Stimulated activated CD4-positive, alpha-beta T cell treated with anti-CD3 and anti-CD28 coated beads, Interleukin-15, amount 100 ng/mL, for 24 hours (primary cell): ENCODE measurements at regions not wholly inside any gene's neighbourhood (a gene's known extent, or its start where the extent isn't known, plus 50 kb on each side); places are given as distances from the start of the nearest gene placed in this dataset.
"Not testable (repeated sequence)": the region's sequence is repeated elsewhere in the genome, so short reads cannot be mapped to it uniquely, and the experiment has no call there.

Experiments
- DNase-seq: peaks from one replicate; pipeline ENCODE4 v3.0.0-alpha.2; 2020

DNA sequence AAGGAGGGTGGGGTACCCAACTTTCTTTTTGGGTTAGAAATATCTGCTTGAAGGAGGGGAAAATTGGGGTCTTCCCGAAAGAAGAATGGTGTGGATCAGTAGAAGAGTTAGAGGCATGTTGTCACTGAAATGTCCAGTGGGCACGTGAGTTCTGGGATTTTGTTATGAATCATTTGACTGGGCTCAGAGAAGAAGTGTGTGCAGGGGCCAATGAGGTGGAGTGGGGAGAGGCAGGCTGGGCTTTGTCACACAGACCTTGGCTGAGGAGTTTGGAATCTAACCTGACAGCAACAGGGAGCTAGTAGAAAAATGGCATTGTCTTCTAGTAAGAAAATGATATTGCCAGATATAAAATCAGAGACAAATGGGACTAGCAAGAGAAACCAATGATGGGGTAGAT, 436.8 kb downstream of the MFSD1 start:
- DNase-seq: no peak

DNA sequence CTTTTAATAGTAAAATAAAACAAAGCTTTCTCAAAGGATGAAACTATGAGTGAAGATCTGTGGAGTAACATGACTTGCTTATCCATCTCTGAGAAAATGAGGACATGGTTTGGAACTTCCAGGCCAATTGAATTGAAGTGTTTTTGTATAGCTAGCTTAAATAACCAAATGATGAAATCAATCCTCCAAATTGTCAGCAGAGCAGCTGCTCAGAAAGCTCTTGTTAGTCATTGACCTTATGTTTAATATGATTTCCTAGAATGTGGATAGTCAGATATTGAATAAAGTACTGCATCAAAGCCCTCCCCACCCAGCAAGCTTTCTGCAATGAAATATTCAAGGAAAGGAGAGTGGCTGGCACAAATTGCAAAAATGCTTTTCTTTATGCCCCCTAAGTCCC, 437.2 kb downstream of the MFSD1 start:
- DNase-seq: no peak

DNA sequence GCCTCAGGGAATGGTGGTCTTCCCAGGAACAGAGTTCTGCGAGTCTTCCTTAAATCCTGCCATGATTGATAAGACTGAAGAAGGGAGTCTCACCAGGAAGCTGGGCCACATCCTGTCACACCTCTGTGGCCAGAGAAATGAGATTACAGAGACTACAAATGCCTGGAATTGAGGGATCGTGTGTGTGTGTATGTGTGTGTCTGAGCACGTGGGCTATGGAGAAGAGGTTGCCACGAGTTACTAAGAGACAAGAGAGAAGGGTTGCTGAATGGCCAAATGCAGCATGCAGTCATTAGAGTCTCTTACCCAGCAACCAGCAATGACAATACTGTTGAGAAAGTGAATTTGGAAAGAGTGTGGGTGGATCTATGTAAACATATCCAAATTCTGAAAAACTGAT, 443.1 kb downstream of the MFSD1 start:
- no peak for DNase-seq

DNA sequence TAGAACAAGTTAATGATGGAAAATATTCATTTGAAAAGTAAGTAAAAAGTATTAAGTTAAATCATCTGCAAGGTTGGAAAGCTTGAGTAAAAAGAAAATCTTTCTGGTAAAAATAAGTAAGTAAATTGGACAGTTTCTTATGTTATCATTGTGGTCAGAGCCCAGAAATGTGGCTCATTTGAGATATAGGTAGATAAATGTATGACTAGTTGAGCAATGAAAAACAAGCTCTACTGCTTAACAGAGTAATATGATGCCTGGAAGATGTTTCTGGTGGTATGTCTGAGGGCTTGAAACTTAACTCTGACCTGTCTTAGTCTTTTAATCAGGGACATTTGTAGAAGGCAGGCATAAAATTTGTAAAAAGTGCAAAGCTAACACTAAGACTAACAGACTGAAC, 444.0 kb downstream of the MFSD1 start:
- no peak for DNase-seq

DNA sequence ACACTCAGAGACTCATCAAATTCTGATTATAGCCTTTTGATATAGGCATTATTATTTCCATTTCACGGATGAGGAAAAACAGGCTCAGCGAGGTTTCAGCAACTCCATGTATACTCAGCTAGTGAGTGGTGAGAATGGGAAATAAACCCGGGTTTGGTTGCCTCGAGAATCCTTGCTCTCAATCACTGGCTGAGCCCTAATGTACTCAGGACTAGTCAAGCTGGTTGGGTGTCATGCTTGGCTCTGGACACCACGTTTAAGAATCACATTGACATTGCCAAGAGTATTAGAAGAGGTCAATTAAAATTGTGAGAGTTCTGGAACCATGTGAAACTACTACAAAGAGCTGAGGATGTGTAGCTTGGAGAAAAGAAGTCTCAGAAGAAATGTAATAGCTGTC, 444.5 kb downstream of the MFSD1 start:
- DNase-seq: no peak

DNA sequence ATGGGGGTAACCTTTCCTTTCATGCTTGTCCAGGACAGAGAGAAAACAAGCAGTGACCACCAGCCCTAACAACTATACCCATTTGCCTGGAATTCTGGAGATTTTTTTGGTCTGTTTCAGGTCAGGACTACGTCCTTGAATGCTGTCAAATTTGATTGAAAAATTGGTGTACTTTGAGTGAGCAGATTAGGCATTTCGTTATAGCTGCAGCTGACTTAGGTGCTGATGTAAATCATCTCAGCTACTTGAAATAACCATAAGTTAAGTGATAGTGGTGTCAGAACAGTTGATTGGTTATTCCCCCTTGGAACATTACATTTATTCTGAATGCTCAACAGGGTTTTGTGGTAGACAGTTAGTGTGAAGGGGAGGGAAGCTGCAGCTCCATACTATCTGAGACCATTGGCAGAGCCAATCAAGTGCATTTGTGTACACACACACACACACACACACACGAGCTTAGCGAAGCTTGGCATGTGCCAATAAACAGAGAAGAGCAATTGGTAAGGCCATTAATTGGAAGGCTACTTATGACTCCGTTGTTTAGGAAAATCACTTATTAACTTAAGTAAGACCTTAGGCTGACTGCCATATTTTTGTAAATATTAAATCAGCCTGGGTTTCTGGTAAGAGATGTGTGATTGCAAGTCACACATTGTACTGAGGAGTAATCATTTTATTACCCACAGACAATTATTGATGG, 447.8 kb downstream of the MFSD1 start:
- no peak for DNase-seq

DNA sequence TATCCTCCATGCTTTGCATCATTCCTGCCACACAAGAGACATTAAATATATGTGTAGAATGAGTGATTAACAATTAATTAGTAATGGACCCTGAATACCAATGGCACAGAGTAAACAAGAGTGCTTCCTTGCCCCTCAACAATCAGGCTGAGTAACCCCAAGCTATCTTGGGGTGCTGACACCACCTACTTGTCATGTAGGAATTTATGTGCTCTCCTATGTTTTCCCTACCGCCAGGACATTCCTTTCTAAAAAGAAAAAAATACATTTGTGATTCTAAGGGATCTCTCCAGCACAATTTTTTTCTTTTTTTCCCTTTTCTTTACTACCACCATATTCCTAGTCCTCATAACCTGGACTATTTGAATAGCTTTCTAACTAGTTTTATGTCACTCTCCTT, 449.1 kb downstream of the MFSD1 start:
- no peak for DNase-seq

DNA sequence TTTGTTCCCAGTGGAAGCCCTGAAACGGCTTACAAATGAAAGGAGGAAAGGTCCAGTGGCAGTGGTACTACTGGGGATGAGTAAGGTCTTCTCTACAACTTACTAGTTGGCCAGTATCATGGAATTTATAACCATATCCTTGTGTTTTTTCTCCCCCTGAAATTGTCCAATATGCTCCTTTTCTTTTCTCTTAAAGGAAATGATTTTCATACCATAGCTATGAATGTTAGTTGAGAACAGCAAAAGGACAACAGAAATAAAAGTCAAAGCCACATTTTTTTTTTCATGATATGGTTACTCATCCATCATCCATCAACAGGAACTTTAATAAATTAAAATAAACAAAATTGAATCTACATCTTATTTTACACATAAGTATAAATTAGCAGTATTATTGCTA, 450.4 kb downstream of the MFSD1 start:
- no peak for DNase-seq

DNA sequence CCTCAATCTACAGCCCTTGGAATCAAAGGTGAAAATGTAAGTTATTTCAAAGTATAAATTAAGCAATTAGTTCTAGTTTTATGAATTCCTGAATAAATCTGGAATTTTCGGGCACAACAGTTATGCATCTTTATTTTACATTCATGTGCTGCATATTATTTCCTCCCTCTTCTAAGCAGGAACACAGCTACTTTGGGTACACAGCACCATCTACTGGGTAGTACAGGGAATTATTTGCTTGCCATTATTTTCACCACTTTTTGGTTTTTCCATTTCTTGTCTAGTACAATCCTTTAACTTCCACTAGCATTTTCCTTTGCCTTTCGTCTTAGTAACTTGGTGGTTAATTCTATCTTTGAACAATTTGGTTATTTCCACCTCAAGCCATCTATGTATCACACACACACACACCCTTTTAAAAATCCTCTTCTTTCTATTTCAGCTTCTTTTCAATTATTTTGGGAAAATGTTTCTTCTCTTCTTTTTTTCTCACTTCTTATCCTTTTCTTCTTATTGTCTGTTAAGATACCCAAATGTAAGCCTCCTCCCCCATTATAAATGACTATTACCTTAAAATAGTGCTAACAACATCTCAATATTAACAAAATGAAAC, 451.0 kb downstream of the MFSD1 start:
- no peak for DNase-seq

DNA sequence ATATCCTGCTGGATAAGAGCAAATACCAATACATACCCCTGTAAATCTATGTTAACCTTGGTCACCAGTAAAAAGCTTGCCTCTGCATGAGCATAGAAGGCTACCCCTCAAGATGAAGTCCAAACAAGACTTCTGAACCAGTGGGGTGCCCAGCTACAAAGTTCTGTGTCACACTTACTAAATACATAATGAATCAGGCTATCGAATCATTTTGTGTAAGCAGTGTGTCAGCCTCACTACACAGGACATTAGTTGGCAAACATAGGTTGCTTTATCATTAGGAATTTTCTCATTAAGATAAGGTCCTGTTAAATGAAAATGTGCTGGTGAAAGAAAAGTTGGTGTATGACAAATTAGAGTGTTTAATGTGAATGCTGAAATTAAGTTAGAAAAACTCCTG, 452.0 kb downstream of the MFSD1 start:
- DNase-seq: no peak

DNA sequence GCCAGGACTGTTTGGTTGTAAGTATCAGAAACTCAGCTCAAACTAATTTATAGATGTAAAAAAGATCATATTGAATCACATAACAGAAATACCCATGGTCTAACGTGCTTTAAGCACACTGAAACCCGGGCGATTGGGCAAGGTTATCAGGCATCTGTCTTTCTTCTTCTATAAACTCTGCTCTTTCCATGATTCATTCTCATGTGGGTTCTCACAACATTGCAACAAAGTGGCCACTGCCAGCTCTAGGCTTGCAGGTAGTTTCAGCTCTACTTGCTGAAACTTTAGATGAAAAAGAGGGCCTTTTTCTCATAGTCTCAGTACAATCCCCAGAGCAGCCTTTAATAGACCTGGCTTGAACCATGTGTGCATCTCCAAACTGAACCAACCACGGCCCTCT, 456.1 kb downstream of the MFSD1 start:
- no peak for DNase-seq

DNA sequence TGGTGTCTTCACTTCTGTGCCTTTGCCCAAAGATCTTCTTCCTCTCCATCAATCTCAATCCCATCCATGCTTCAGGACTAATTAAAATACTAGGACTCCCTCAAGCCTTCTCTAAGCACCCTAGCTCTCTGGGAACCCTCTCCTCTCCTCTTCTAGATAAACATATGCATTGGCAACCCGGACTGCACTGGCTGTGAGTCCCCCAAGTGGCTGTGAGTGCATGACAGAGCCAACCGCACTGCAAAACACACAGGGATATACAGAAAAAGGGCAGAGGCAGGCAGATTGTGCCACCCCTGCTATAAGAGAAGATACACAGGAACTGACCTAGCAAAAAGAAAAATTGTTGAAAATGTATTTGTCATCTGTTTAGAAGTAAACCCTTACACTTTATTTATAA, 457.1 kb downstream of the MFSD1 start:
- no peak for DNase-seq

DNA sequence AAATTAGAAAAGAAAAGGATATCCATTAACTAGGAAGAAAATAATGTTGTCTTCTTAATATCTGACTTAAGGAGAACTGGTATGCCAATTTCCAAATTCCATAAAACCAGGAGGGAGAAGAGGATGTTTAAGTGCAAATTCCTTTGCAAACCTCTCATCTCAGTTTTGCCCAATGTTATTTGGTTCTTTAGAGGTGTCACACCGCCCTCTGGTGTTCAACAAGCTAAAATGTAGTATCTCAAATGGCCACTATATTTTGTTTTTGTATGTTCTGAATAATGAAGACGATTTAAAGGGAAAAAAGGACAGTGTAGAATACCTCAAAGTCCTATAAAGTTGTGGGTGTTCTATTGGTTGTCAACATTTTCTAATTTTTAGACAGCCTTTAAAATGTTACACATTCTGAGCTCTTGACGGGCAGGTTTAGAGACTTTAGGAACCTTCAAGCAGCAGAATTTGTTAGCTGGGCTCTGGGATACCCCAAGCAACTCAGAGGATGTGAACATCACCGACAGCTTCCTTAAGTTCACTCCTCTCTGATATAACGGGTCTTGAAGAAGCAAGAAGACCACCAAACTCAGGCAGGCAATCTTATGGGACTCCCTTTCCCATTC, 458.3 kb downstream of the MFSD1 start:
- peak; percentile 42 for DNase-seq

DNA sequence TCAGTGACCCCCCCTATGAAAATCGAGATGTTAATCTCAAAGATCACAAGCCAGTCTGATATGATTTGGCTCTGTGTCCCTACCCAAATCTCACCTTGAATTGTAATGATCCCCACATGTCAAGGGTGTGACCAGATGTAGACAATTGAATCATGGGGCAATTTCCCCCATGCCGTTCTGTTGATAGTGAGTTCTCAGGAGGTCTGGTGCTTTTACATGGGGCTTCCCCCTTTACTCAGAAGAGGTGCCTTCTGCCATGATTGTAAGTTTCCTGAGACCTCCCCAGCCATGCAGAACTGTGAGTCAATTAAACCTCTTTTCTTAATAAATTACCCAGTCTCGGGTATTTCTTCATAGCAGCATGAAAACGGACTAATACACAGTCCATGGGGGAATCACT, 459.5 kb downstream of the MFSD1 start:
- DNase-seq: not testable (repeated sequence)

DNA sequence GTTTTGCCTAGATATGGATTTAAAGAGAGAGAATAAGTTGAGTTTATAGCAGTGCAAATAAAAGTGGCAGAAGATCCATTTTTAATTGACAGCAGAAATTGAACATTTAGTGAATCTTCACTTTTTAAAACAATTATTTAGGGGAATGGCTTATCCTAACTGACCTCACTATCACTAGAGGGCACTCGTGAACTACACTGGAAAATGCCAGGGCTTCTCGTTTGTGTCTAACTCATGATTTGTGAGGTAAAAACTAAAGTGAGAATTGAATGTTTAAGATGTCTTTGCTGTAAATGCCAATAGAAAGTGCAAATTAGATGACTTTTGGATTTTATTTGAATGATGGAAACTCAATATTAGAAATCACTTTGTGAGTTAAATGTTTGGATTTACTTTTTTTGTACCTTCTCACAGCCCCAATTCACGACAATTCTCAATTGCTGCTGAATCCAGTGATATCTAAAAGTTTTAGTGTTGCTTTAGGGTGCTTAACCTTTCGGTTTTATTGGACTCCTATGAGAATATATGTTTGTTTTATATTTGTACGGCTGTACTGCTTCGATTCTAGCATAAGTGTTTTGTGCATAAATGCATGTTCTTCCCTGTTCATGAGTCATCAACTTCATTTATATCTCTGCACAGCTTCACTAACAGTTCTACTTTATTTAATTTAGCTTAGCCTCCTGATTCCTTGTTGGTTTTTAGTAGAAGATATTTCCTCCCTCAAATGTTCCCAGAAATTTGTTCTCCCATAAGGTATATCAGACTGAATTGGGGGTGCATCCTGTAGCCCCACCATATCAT, 462.1 kb downstream of the MFSD1 start:
- DNase-seq: peak; percentile 16

DNA sequence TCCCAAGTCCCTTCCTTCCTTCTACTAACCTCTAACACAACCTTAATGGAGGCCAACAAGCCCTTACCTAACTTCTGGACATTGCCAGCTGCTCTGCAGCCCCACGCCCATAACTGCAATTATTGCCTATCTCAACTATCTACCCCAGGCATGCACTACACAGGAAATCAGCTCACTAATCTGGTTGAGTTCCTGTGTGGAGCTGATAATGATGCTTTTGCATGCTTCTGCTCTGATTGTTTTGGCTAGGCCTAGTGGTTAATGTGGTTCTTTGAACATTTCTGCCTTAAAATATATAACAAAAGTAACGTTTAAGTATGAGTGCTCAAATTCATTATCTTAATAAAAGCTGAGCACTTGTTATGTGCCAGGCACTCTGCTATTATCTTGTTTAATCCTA, 463.9 kb downstream of the MFSD1 start:
- DNase-seq: no peak

DNA sequence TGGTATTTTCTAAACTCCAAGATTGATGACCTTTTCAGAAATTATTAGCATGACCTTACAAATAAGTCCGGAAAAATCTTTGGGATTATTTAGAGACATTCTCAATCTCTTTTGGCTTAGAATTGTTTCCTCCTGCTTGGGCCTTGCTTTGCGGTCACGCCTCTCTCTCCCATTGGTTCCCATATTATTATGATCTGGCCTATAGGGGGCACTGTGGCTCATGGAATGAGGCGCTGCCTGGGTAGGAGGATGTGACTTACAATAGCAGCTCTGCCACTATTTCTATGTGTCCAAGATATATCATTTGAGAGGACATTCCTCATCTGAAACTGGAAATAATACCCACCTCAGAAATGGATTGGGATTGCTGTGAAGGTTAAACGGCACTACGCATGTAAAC, 464.9 kb downstream of the MFSD1 start:
- peak; percentile 16 for DNase-seq

DNA sequence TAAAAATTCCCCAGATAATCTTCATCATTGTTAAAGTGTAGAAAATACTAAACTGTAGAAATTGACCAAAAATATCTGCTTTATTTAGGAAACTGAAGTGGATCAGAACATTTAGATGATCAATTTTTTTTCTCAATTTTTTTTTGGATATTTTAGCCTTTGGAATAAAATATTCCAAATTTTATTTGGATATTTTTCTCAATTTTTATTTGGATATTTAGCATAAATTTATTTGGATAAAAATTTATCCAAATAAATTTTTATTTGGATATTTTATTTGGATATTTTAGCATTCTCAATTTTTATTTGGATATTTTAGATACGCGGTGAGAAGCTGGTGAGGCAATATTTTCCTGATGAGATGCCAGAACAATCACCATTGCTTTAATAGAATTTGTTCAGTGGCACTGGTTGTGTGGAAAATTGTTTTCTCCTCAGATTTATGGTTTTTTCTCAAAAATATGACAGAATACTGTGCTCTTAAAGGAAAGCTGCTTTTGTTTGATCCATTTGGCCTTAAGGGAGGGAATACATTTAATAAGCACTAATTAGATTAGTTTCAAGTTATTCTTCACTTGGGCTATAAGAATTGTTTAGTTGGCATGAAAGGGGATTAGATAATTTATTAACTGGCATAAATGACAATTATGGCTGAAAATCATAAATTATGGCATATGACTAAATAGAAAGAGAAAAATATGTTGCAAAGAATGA, 470.1 kb downstream of the MFSD1 start:
- DNase-seq: no peak

DNA sequence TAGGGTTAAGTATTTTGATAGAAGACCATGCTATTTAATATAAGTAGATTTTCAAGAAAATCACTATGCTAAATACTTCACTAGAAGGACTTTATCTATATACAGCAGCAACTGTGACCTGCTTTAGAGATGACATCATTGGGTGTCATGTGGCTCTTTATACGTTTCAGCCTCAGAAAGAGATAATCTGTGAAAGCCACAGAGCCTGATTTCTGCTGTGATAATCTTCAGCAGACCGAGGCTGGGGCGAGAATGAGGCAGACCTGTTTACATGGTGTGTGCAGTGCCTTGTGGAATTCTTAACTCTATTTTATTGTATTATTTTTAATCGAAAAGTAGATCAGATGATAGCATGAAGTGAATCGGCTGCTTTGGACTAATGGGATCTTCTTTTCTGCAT, 471.2 kb downstream of the MFSD1 start:
- no peak for DNase-seq

DNA sequence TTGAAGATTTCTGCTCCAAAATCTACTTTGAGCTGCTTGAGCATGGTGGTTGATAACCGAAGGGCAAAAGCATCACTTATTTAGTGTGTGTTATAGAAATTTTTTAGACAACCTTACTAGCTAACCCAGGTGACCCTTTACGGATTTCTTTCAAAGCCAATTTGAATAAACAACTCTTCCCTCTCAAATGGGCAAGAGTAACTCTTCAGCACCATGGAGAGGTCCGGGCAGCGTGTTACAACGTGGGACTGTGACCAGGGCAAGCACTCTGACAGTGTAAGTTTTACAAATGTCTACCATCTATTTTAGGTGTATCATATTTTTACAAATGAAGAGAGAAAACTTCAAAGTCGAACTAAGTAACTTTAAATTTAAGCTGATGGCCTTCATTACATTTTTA, 471.8 kb downstream of the MFSD1 start:
- DNase-seq: no peak

DNA sequence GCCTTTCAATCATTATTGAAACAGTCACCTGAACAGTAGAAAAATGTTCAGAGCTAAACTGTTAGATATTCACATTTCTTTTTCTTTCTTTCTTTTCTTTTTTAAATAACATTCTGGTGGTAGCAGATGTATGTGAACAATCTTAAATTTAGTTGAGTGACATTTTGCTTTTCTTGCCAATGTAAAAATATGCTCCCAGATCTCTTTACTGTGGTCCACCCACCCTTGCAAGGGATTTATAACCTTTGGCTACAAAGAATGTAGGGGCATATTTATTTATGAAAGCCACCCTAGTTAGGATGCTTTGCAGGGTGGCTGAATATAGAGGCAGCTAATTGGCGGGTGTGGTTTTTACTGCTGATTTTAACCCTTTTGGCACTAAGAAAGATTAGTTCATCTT, 473.9 kb downstream of the MFSD1 start:
- DNase-seq: no peak

DNA sequence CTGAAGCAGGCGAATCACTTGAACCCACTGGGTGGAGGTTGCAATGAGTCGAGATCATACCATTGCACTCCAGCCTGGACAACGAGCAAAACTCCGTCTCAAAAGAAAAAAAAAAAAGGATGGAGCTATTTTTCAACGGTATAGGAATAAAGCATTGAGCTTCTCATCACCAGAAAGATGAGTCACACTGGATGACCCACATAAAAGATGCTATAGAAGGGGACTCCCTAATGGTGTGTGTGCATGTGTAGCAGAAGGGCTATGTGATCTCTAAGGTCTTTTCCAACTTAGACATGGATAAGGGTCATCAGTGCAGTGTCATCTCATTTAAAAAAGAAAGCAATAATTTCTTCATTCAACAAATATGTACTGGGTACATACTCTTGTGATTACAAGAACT, 476.0 kb downstream of the MFSD1 start:
- DNase-seq: no peak
